ENCODE measurements at regions not wholly inside any gene's neighbourhood (a gene's known extent, or its start where the extent isn't known, plus 50 kb on each side); places are given as distances from the start of the nearest gene placed in this dataset.

- no peak for DNase-seq (ENCODE audit: low spot score)
Observed at GRCh38 chr5:96340357-96340756, 92.7 kb downstream of the PCSK1 start.

DNA sequence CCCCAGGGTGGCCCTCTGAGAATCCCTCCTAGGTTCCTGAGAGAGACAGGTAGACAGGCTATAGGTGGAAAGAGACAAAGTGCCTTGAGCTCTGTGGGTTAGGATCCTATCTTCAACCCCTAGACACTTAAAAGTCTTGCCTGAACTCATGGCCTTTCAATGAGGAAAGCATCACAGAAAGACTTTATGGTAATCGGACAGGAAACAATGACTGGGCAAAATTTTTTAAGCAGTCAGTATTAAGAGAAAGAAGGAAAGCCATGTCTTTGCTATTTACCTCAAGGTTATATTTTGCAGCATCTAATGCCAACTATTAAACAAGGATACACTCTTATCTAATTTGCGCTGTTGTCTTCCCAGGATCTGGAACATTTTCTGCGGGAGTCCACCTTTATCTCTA, 93.2 kb downstream of the PCSK1 start:
- no peak for DNase-seq (ENCODE audit: low spot score)

DNA sequence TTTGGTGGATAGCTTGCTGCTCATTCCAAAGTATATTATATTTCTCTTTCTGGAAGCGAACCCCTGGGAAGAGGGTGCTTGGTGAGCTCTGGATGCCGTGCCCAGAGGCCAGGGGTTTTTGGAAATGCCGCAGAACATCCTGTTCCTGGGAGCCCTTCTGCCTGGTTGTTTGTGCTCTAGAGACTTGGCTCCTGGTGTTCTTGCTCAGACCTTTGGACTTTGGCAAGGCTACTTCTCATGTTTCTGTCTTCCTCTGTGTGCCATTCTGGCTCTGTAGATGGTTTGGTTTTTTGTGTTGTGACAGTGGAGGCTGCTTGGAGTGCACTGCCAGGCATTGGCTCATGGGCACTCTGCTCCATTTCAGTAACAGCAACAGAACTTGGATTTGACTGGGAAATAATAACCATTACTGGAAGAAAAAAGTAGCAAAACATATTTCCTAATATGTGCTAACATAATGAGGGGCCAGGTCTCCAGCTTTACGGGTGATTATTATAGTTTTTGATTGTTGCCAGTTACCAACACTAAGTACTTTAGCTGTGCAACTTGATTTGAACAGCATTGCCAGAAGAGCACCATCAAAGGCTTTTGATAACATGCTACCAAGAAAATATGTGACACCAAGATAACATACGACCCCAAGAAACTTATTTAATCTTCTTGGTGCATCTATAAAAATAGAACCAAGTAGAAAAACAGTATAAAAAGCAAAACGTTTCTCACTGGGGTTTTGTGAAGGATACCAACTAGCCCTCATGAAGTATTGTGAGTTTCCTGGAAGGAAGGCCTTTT, 94.2 kb downstream of the PCSK1 start:
- peak; percentile 31 for DNase-seq (ENCODE audit: low spot score)

- DNase-seq (ENCODE audit: low spot score): no peak
Observed at GRCh38 chr5:96338091-96338490, 95.0 kb downstream of the PCSK1 start.

GRCh38 chr5:96337048-96337781, 95.8 kb downstream of the PCSK1 start:
- DNase-seq (ENCODE audit: low spot score): no peak

GRCh38 chr5:96336351-96336985, 96.6 kb downstream of the PCSK1 start:
- DNase-seq (ENCODE audit: low spot score): peak; percentile 96

DNA sequence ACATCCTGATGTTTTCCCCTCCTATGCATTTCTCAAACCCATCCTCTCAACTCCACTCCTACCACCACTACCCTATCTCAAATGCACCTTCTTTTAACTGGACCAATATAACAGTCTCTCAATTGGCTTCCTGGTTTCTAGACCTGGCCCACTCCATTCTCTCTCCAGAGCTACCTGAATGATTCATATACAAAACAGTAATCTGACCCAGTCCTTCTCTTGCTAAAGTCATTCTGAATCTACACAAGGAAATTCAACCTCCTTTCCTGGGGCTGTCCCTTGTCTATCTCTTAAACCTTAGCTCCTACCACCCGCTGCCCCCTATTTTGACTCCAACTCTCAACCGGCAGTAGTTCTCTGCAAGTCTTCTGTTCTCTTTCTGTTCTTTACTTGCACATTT, 97.2 kb downstream of the PCSK1 start:
- no peak for DNase-seq (ENCODE audit: low spot score)

- DNase-seq (ENCODE audit: low spot score): no peak
Observed at GRCh38 chr5:96333391-96333790, 99.7 kb downstream of the PCSK1 start.

DNA sequence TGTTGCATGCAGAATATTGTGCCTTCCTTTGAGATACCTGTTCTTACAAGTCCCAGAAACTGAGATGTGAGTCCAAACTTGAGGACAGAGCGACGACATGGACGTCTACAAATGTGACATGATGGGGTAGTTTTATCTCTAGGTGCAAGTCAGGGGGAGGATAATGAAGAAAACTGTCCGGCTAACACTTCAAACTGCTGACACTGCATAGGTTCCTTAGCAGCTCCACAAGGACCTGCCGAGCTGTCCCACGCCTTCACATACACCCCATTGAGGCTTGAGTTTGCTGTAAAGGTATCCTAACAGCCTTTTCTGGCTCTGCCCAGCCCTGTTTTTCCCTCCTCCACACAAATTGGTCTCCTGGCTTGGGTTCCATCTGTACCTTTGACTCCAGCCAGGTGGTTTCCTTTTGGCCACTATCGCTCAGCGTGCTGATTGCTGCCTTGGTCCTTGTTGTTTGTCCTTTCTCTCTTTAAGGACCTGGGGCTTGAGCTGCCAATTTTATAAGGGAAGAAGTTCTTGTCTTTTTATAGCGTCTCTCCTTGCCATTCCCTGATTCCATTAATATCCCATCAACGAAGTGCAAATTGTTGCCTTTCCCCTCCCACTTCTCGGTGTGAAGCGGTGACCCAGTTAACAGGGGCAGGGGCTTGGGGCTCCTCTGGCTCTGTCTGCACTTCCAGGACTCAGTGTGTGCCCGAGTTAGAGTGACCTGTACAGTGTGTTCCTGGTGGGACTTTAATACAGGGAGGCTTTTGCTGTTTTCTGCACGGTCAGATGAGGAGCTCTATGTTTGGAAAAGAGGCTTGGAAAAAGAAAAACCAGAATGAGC, 100.3 kb downstream of the PCSK1 start:
- DNase-seq (ENCODE audit: low spot score): no peak

GRCh38 chr5:96331681-96332361, 101.2 kb downstream of the PCSK1 start:
- DNase-seq (ENCODE audit: low spot score): no peak

DNA sequence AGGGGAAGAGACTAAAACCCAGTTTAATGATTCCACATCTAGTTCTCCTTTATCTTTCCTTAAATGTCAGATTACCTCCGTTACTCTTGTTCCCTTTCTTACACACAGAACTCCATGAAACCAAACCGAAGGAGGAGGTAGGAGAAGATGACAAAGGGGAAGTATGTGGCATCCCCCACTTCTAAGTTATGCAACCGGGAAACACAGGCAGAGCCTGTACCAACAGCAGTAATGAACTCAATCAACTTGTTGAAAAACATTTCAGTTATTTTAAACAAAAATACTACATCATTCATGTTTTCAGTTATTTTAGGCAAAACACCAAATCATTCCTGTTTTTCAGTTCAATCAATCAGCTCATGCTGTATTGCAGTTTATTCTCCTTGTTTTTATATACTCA, 101.8 kb downstream of the PCSK1 start:
- peak; percentile 48 for DNase-seq (ENCODE audit: low spot score)

GRCh38 chr5:96330530-96331140, 102.4 kb downstream of the PCSK1 start:
- DNase-seq (ENCODE audit: low spot score): no peak

GRCh38 chr5:96329886-96330529, 103.0 kb downstream of the PCSK1 start:
- DNase-seq (ENCODE audit: low spot score): no peak

GRCh38 chr5:96329289-96329688, 103.8 kb downstream of the PCSK1 start:
- no peak for DNase-seq (ENCODE audit: low spot score)

DNA sequence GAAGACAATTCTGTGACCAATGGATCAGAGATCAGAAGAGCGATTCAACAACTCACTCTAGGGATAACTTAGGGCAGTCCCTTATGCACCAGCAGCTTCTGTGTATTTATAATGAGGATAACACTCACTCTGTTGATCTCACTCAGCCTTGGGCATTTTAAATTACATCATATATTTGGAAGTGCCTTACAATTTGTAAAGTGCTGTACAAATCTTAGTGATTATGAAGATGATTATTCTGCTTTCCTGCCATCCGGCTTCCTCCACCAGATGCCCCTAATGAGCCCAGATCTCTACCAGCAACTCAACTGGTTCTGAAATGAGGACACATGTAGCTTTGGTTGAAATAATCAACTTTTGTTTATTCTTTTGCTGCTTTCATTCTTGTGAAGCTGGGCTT, 105.3 kb downstream of the PCSK1 start:
- DNase-seq (ENCODE audit: low spot score): no peak

DNA sequence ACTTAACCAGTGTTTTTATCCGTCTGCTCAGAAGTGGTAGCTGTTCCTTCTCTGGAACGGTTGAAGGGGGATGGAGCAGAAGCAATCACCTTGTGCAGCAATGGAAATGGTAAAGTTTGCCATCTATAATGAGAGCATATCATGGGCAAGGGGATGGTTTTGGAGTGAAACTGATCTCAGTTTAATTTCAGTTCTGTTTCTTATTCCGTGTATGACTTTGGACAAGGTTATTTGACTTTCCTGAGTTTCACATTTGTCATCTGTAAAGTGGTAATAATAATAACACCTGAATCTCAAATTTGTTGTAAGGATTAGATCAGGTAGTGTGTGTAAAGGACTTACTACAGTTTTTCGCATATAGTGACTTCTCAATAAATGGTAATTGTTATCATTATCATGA, 106.1 kb downstream of the PCSK1 start:
- DNase-seq (ENCODE audit: low spot score): no peak

DNA sequence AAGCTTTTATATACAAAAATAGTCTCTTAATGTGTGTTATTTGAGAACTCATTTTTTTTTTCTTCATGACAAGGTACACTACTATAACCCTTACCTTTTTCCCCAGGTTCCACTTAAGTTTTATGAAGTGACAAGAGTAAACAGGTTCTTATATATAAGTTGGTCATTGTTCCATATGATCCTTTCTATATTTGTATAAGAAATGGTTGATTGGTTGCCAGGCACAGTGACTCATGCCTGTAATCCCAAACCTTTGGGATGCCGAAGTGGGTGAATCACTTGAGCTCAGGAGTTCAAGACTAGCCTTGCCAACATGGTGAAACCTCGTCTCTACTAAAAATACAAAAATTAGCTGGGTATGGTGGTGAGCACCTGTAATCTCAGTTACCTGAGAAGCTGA, 108.3 kb downstream of the PCSK1 start:
- DNase-seq (ENCODE audit: low spot score): no peak

- no peak for DNase-seq (ENCODE audit: low spot score)
Observed at GRCh38 chr5:96322865-96323264, 110.2 kb downstream of the PCSK1 start.

DNA sequence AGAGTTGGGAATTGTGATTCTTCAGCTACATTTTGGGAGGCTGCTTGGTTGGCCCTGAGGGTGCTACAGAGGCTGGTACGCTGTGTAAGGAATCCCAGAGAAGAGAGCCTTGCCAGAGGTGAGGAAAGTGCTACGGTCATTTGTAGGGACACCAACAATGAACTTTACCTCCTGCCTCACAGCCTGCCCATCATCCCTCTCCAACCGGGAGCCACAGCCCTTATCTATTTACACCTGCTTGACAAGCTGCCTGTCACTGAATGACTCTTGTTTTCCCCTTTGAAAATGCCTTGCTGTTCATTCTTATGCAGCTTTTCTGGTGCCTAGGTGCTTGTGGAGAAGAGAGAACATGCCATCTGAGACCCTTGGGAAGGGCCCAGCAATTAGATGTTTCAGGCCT, 110.8 kb downstream of the PCSK1 start:
- no peak for DNase-seq (ENCODE audit: low spot score)

- no peak for DNase-seq (ENCODE audit: low spot score)
Observed at GRCh38 chr5:96321345-96321744, 111.7 kb downstream of the PCSK1 start.

DNA sequence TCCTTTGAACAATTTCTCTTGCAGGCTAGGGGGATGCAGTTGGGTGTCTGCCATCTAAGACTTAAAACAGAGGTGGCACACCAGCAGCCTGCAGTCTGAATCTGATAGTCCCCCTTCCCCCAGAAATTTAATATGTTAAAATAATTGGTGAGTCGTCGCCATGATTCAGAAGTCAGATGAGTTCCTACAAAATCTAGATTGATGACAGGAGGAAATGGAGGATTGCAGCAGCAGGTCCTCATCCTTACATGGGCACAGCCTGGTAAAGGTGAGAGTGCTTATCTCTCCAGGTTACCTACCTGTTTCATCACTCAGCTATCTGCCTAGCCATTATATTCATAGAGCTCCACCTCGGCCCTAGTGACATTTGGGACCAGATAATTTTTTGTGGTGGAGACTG, 112.3 kb downstream of the PCSK1 start:
- no peak for DNase-seq (ENCODE audit: low spot score)

Measured in pons (tissue), 1 donor.